HG02623 (cell line): ENCODE measurements at regions not wholly inside any gene's neighbourhood (a gene's known extent, or its start where the extent isn't known, plus 50 kb on each side); places are given as distances from the start of the nearest gene placed in this dataset.

ENCODE experiments used
- ATAC-seq: cut with Tn5 transposase; IDR thresholded peaks from one replicate; pipeline ENCODE4 v1.9.1; 2021; ENCODE audit warnings: moderate library complexity; ENCODE audit not compliant: unreplicated experiment

DNA sequence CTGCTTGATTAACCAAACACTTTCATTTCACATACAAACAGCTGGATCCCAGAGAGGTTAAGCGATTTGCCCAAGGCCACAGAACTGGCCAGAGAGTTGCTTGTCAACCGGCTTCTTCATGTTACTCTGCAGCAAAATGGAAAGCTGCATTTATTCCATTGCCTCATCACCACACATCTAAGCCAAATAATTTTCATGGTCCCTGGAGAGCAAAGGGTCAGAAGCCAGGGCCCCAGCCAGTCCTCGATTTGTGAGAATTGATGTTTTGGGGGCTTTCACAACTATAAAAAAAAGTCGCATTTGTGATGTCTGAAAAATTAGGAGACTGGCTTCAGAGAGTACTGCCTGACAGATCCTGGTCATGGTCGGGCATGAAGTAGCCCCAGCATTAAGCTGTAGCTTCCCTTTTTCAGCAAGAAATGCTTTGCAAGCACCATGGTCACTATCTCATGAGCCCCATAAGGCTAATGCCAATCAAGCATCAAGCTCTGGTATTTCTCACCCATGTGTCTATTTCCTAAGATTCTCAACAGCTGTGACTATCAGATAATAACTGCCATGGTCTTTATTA, 95.8 kb downstream of the BANF2 start:
- ATAC-seq = no peak

DNA sequence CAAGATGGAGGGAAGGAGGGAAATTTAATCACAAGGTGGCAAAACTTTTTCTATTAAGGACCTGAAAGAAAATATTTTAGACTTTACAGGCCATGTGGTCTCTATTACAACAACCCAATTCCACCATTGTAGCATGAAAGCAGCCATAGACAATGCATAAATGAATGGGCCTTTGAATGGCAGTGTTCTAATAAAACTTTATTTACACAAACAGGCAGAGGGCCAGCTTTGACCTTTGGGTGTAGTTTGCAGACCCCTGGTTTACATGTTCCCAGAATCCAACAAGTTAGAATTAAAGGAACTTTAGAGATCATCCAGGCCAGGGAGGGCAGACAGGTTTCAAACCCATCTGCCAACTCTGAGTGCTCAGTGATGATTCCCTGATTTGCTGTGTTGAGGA, 95.2 kb downstream of the BANF2 start:
- ATAC-seq = no peak

DNA sequence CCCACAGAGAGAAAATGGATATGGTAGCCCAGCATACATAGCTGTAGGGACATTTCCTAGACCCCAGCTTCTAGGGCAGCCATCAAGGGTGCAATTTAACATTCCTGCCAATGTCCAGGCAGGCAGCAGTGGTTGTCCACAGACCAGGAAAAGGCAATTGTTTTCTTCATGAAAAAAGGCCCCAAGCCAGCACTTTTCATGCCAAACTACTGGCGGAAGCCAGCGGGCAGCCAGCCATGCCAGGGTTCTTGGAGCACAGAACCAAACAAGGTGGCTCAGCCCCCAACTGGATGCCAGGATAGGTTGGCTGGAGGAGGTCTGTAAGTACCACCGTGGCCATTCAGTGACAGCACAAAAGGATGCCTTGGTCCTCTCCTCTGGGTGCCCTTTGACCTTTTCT, 94.6 kb downstream of the BANF2 start:
- ATAC-seq = no peak

DNA sequence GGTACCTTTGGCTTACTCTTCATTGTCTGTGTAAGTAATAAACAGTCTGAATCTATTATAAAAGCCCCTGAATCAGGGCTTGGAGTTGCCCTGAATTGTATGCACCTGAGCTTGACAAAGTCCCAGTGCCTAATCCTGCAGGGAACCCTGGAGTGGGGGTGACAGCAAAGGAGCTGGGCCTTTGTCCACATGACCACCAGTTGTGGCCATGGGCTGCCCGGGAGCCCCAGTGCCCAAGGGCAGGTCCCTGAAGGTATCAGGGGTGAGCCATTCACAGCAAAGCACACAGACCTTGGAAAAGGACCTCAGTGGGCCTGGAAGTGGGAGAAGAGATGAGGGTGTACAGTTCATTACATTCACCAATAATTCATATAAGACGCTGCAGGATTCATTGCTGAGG, 94.2 kb downstream of the BANF2 start:
- no peak for ATAC-seq

DNA sequence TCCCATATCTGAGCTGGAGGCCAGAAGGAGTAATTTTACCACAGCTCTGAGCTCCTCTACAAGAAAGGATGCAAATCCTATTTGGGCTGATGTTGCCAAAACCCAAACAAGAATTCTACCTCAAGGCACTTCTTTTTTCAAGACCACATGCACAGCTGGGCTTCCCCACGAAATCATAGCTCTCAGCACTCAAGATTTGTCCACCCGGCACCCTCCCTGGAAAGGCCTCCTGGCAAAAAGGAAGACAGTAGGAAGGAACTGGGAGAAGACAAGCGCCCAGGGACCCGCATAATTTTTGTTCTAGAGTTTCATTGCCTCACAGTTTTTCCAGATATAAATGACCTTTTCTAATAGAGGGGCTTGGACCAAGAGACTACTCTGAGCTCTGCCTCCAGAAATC, 90.5 kb downstream of the BANF2 start:
- ATAC-seq = no peak

DNA sequence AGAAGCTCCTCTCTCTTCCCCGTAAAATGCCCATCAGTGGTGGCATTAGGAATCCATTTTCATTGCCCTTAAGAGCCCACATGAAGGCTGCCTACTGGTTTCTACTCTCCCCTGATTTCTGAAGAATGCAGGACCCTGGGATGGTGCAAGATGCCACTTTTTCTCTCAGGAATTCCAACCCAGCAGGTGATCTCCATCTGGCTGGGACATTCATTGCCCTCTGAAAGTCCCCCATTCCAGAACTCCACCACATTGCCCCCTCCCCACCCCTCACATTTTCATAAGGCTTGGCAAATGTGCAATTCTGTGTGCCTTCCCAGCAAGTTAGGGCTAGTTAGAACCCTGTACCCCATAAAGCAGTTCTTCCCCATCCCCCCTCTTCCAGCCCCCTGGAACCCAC, 88.0 kb downstream of the BANF2 start:
- ATAC-seq = no peak

DNA sequence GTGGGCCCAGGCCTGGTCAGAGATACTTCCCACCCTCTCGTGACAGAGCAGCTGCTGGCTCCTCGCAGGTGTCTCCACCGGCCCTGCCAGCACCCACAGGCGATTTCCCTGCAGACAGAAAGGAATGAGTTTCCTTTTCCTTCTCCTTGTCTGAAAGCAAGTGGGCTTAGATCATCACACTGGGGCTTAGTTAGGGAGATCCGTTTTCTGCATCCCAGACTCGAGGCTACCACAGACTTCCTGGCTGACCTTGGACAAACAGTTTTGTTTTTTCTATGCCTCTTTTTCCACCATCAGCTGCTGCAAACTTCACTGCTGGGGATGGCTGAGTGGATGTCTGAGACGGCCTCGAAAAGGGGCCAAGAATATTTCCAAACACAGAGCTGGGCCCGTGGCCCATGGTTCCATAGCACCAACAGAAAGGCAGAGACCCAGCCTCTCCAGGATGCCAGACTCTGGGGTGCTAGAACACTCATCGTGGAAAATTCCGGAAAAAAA, 86.5 kb downstream of the BANF2 start:
- no peak for ATAC-seq
